Ishikawa (cell line): ENCODE measurements at regions not wholly inside any gene's neighbourhood (a gene's known extent, or its start where the extent isn't known, plus 50 kb on each side); places are given as distances from the start of the nearest gene placed in this dataset.

Experiments used
- CEBPB ChIP-seq: IDR thresholded peaks from 2 replicates; pipeline ENCODE4 v1.6.1; 2012
- EP300 ChIP-seq: IDR thresholded peaks from 2 replicates; pipeline ENCODE4 v1.6.1; 2012; ENCODE audit warnings: borderline replicate concordance

DNA sequence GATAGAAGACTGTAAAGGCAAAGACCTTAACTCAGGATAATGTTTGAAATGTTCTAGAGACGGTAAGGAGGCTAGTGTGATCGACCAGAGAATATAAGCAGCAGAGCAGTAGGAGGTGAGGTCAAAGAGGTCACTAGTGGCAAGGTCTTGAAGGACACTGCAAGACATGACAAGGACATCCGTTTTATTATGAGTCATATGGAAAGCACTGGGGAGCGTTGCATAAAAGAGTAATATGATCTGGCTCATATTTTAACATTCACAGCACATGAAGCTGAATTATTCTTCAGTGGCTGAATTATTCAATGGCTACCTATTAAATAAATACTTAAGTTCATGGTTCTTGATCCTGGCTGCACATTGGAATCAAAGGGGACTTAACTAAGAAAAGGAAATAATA is 123.7 kb downstream of the SOX9 start:
- no peak for TF ChIP-seq EP300
- no peak for TF ChIP-seq CEBPB
